GM12874 (cell line): ENCODE measurements at regions not wholly inside any gene's neighbourhood (a gene's known extent, or its start where the extent isn't known, plus 50 kb on each side); places are given as distances from the start of the nearest gene placed in this dataset.

Source experiments
- TF ChIP-seq, protein P1 (sequence below): IDR thresholded peaks from 2 replicates; pipeline ENCODE4 v1.5.1; 2011; ENCODE audit warnings: low read depth, mild to moderate bottlenecking, control low read depth, low read length, moderate library complexity; ENCODE audit not compliant: insufficient read depth

- TF ChIP-seq, protein P1, sequence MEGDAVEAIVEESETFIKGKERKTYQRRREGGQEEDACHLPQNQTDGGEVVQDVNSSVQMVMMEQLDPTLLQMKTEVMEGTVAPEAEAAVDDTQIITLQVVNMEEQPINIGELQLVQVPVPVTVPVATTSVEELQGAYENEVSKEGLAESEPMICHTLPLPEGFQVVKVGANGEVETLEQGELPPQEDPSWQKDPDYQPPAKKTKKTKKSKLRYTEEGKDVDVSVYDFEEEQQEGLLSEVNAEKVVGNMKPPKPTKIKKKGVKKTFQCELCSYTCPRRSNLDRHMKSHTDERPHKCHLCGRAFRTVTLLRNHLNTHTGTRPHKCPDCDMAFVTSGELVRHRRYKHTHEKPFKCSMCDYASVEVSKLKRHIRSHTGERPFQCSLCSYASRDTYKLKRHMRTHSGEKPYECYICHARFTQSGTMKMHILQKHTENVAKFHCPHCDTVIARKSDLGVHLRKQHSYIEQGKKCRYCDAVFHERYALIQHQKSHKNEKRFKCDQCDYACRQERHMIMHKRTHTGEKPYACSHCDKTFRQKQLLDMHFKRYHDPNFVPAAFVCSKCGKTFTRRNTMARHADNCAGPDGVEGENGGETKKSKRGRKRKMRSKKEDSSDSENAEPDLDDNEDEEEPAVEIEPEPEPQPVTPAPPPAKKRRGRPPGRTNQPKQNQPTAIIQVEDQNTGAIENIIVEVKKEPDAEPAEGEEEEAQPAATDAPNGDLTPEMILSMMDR = no peak
Measured at GRCh38 chr10:30775779-30776591, 146.4 kb upstream of the LYZL2 start.

GRCh38 chr10:30774261-30774660 is 144.7 kb upstream of the LYZL2 start:
- TF ChIP-seq, protein P1 = no peak

GRCh38 chr10:30773501-30773900 is 143.9 kb upstream of the LYZL2 start:
- TF ChIP-seq, protein P1 = no peak

DNA sequence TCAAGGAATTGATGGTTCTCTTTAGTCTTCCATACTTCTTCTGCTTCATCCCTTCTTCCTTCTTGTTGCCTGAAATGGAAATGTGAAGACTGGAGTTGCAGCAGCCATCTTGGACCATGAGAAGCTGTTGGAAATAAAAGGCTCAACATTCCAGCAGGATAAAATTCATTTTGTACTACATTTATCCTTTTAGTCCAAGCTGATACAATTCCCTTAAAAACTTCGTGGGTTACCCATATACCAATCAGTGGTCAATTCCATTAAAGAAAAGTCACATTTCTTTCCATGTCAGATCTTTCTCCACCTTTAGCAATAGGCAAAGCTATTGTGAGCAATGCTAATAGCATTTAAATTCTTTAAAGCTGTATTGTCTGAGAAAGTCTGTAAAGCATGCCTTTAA is 141.3 kb upstream of the LYZL2 start:
- TF ChIP-seq, protein P1 = no peak

GRCh38 chr10:30770229-30770628 is 140.7 kb upstream of the LYZL2 start:
- TF ChIP-seq, protein P1 = no peak

- TF ChIP-seq, protein P1 = no peak
Measured at GRCh38 chr10:30769361-30769760, 139.8 kb upstream of the LYZL2 start.

DNA sequence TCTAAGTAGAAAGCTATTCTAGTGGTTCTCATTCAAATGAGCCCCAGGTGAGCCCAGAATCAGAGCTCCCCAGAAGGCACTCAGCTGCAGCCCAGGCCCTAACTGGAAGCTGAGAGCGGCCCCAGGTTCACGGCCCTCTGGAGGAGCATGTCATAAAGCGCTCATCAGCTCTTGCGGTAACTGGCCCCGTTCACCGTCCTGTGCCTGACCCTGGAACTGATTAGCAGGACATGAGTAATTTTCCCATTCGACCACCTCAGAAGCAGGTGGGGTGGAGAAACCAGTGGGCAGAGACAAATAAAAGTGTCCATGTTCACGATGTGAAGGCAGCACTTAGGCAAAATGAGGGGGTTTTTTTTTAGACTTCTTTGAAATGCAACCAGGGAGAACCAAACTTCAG is 136.1 kb upstream of the LYZL2 start:
- TF ChIP-seq, protein P1 = no peak
